Esophagus squamous epithelium (tissue), 5 donors: ENCODE measurements at regions not wholly inside any gene's neighbourhood (a gene's known extent, or its start where the extent isn't known, plus 50 kb on each side); places are given as distances from the start of the nearest gene placed in this dataset.
"Not testable (repeated sequence)": the region's sequence is repeated elsewhere in the genome, so short reads cannot be mapped to it uniquely, and the experiment has no call there.

Experiments used
- DNase-seq: peaks from one replicate; lab custom pipeline; 2025; lab: John Stamatoyannopoulos, UW
- H3K27ac ChIP-seq, 4 donors: fragments of 200-600 bp; sonication (generic); one replicate each; pipeline ENCODE4 v1.5.1; 2016 to 2019; ENCODE audit warnings: mild to moderate bottlenecking in 1 of 4
- H3K27me3 ChIP-seq, 4 donors: fragments of 200-600 bp; sonication (generic); 1 replicate in 3 of 4; 2 replicates in 1 of 4; pipeline versions ENCODE4 v1.5.1 to v1.6.0; 2017 to 2021; ENCODE audit warnings: antibody characterized with exemption in 1 of 4
- H3K36me3 ChIP-seq, 3 donors: fragments of 200-600 bp; sonication (generic); one replicate each; pipeline ENCODE4 v1.5.1; 2016 to 2019
- H3K4me1 ChIP-seq, 3 donors: fragments of 200-600 bp; sonication (generic); one replicate each; pipeline ENCODE4 v1.5.1; 2017 to 2019
- H3K4me3 ChIP-seq, 4 donors: fragments of 200-600 bp; sonication (generic); 1 replicate in 3 of 4; 2 replicates in 1 of 4; pipeline ENCODE4 v1.5.1; 2016 to 2019; ENCODE audit warnings: mild to moderate bottlenecking in 2 of 4, moderate library complexity in 1 of 4
- H3K9me3 ChIP-seq, 3 donors: fragments of 200-600 bp; sonication (generic); one replicate each; pipeline ENCODE4 v1.5.1; 2016 to 2019
- CTCF ChIP-seq, 6 experiments: fragments of 450-650 bp in 4 of 6; fragments of 200-600 bp in 2 of 6; sonication (generic) in 2 of 6; IDR thresholded peaks; one replicate each; pipeline ENCODE4 v1.5.1; 2016 to 2019; ENCODE audit warnings: antibody characterized with exemption in 6 of 6, mild to moderate bottlenecking in 4 of 6, moderate library complexity in 4 of 6
- POLR2A ChIP-seq, 4 donors: fragments of 450-650 bp; IDR thresholded peaks; one replicate each; pipeline ENCODE4 v1.6.1; 2017; ENCODE audit warnings: antibody characterized with exemption in 4 of 4, mild to moderate bottlenecking in 4 of 4, moderate library complexity in 3 of 4
- WGBS, 2 donors: methylation state at CpG; one replicate each; pipeline ENCODE4 v1.1.5; 2018; 5-methylcytosine and 5-hydroxymethylcytosine counted together
- intact Hi-C: fragments of 100-400 bp; cut with DNase I; formaldehyde crosslinking; loops from one replicate; pipeline ENCODE4 v1.15.0; 2022
- donor health status: DM: yes; HTN: yes; CAD: no.

DNA sequence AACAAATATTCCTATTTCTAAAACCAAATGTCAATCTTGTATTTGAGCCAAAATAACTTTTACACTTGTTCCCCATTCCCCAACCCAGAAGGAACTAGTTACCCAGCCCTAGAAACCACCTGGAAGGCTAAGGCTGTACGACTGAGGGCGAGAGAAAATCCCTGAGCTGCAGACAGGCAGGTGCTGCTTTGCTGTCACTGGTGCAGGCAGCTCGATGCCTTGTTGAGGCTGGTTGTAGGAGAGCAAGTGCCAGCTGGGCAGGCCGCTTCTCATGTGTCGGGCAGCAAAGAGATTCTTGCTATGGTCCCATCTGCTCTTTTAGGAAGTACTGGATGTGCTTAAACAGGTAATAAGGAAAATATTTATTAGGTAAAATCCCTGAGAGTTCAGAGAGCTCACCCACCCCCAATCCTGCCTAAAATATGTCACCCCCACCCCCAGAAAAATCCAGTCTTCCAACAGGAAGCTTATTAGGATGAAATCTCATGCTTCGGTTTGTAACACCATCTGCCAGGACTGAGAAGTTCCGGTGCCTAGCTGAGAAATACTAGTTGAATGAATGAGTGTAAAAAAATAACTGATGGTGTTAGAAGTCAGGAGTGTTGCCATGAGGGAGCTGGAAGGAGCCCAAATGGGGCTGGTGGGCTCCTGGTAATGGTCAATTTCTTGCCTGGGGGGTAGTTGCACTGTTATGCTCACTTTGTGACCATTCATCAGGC lies 91.1 kb upstream of the DMRT1 start:
- intact Hi-C loops, result loop anchor here (10.0 kb wide), 1 partner anchor 46 kb away; no protein-coding TSS in a partner anchor
- TF ChIP-seq POLR2A (IDR thresholded peaks at IDR 0.05) (no peak), CTCF (IDR thresholded peaks at IDR 0.05) (no peak)
- H3K9me3 ChIP-seq, result no peaks in the 10 kb centered on the region
- no peak for DNase-seq
- H3K27me3 ChIP-seq, result no peaks in the 10 kb centered on the region
- H3K27ac ChIP-seq, result peak overlapping the region; percentile 65 to 91 (median 88)
- 18 to 23% methylated on average over 2 to 4 of the region's 7 CpGs for WGBS, 2 donors
- peaks cover 34 to 95% (median 40%) of the 10 kb centered on the region in 3 donors for H3K4me1 ChIP-seq
- H3K4me3 ChIP-seq, result no peak overlapping the region
- H3K36me3 ChIP-seq, result peaks cover 0 to 18% (median 0%) of the 10 kb centered on the region in 3 donors

GRCh38 chr9:751137-752051 lies 90.1 kb upstream of the DMRT1 start:
- TF ChIP-seq CTCF (IDR thresholded peaks at IDR 0.05) (no peak), POLR2A (IDR thresholded peaks at IDR 0.05) (no peak)
- no peaks in the 10 kb centered on the region for H3K27me3 ChIP-seq
- intact Hi-C loops, result loop anchor here (10.0 kb wide), 1 partner anchor 47 kb away; no protein-coding TSS in a partner anchor
- peaks cover 0 to 9% (median 0%) of the 10 kb centered on the region in 3 donors for H3K36me3 ChIP-seq
- 30 to 37% methylated on average over 12 to 14 of the region's 14 CpGs for WGBS, 2 donors
- no peak for DNase-seq
- no peaks in the 10 kb centered on the region for H3K9me3 ChIP-seq
- H3K4me1 ChIP-seq, result peaks cover 39 to 95% (median 48%) of the 10 kb centered on the region in 3 donors
- H3K4me3 ChIP-seq, result no peak overlapping the region
- H3K27ac ChIP-seq, result peak overlapping the region; percentile 65 to 91 (median 88)

DNA sequence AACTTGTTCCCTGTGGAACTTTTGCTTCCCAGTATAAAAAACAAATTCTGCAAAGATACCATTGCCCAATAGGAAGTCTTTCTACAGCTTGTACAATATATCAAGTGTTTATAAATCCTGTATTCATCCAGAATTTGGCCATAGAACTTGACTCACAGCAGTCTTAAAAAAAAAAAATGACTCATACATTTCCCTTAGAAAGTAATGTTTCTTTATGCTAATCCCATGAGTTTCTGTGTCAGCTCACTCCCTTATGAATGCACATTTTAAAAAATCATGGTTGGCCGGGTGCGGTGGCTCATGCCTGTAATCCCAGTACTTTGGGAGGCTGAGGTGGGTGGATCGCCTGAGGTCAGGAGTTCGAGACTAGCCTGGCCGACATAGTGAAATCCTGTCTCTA lies 89.3 kb upstream of the DMRT1 start:
- H3K27ac ChIP-seq, result peak overlapping the region; percentile 72 to 91 (median 88)
- H3K27me3 ChIP-seq, result no peaks in the 10 kb centered on the region
- DNase-seq, result no peak
- intact Hi-C loops, result loop anchor here (10.0 kb wide), 1 partner anchor 47 kb away; no protein-coding TSS in a partner anchor
- H3K9me3 ChIP-seq, result no peaks in the 10 kb centered on the region
- TF ChIP-seq CTCF (IDR thresholded peaks at IDR 0.05) (no peak), POLR2A (IDR thresholded peaks at IDR 0.05) (no peak)
- no peak overlapping the region for H3K4me3 ChIP-seq
- H3K36me3 ChIP-seq, result peaks cover 0 to under 1% (median 0%) of the 10 kb centered on the region in 3 donors
- 32 to 37% methylated on average over 5 of the region's 5 CpGs for WGBS, 2 donors
- H3K4me1 ChIP-seq, result peaks cover 39 to 89% (median 45%) of the 10 kb centered on the region in 3 donors

DNA sequence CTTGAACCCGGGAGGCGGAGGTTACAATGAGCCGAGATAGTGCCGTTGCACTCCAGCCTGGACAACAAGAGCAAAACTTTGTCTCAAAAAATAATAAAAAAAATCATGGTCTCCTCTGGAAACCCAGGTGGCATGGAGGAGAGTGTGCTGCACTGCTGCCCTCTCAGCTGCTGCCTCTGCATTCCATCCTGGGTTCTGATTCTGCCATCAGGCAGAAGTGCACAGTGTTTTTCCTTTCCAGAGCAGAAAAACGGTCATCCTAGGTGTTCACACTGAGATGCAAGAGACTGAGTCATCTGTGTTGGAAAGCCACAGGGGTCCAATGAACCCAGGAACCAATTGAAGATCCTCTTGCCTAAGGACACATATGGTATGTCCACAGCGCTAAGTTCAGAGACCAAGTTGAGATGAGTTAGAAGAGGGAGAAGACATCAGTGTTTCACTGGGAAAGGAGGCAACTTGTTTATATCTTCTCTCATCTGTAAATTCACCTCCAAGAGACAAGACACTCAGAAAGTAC lies 88.8 kb upstream of the DMRT1 start:
- Histone ChIP-seq H3K36me3 (no peaks in the 10 kb centered on the region), H3K27ac (peak overlapping the region; percentile 72 to 91 (median 88))
- 75 to 95% methylated on average over 2 to 5 of the region's 6 CpGs for WGBS, 2 donors

GRCh38 chr9:753734-754133 lies 87.8 kb upstream of the DMRT1 start:
- Histone ChIP-seq H3K27ac (peak overlapping the region in 3 of 4 donors; percentile 9 to 91 (median 87)), H3K4me1 (peaks cover 39 to 81% (median 46%) of the 10 kb centered on the region in 3 donors)
- not testable (repeated sequence) for H3K27me3 ChIP-seq, DNase-seq, H3K4me3 ChIP-seq, H3K36me3 ChIP-seq, H3K9me3 ChIP-seq
- intact Hi-C loops, result loop anchor here (10.0 kb wide), 1 partner anchor 49 kb away; no protein-coding TSS in a partner anchor
- WGBS, 2 donors, result 94 to 96% methylated on average over 8 to 9 of the region's 9 CpGs

More for the DNA sequence above, 88.8 kb upstream of the DMRT1 start:
- DNase-seq, result no peak
- TF ChIP-seq POLR2A (IDR thresholded peaks at IDR 0.05) (no peak), CTCF (IDR thresholded peaks at IDR 0.05) (no peak)
- Histone ChIP-seq H3K9me3 (no peaks in the 10 kb centered on the region), H3K4me3 (no peak overlapping the region), H3K4me1 (peaks cover 39 to 89% (median 45%) of the 10 kb centered on the region in 3 donors), H3K27me3 (no peaks in the 10 kb centered on the region)
- intact Hi-C loops, result loop anchor here (10.0 kb wide), 1 partner anchor 48 kb away; no protein-coding TSS in a partner anchor
